SU-DHL-6 (cell line): ENCODE measurements at regions not wholly inside any gene's neighbourhood (a gene's known extent, or its start where the extent isn't known, plus 50 kb on each side); places are given as distances from the start of the nearest gene placed in this dataset.
"Not testable (repeated sequence)": the region's sequence is repeated elsewhere in the genome, so short reads cannot be mapped to it uniquely, and the experiment has no call there.

Experiments used
- H2AFZ ChIP-seq: fragments of 200-600 bp; sonication (generic); 2 replicates; pipeline ENCODE4 v1.6.1; 2014; ENCODE audit warnings: low read depth, mild to moderate bottlenecking, moderate library complexity, mixed read lengths, antibody characterized with exemption, low read length; ENCODE audit not compliant: severe bottlenecking
- H3F3A ChIP-seq: fragments of 200-600 bp; shearing (Covaris generic); 2 replicates; pipeline ENCODE4 v1.6.0; 2016; ENCODE audit warnings: antibody characterized with exemption, mild to moderate bottlenecking; ENCODE audit not compliant: insufficient read depth
- H3K27ac ChIP-seq: fragments of 200-600 bp; sonication (generic); 2 replicates; pipeline ENCODE4 v1.5.1; 2016; ENCODE audit warnings: low read depth, mild to moderate bottlenecking, low read length, moderate library complexity, mixed read lengths
- H3K27me3 ChIP-seq: fragments of 200-600 bp; sonication (generic), shearing (Covaris generic); 2 replicates; pipeline ENCODE4 v1.6.0; 2014; ENCODE audit warnings: mild to moderate bottlenecking, low read length
- H3K36me3 ChIP-seq: fragments of 200-600 bp; sonication (generic); 2 replicates; pipeline ENCODE4 v1.6.1; 2014; ENCODE audit warnings: mild to moderate bottlenecking, low read length, mixed read lengths
- H3K4me2 ChIP-seq: fragments of 300-600, 200-600 bp; shearing (Covaris generic), sonication (generic); 2 replicates; pipeline ENCODE4 v1.6.0; 2014; ENCODE audit warnings: low read length, low read depth, mild to moderate bottlenecking; ENCODE audit not compliant: poor library complexity, severe bottlenecking
- H3K4me3 ChIP-seq: fragments of 200-600 bp; sonication (generic); 2 replicates; pipeline ENCODE4 v1.5.1; 2014; ENCODE audit warnings: antibody characterized with exemption, low read length, mild to moderate bottlenecking, mixed read lengths; ENCODE audit not compliant: insufficient read depth, poor library complexity, severe bottlenecking
- H3K79me2 ChIP-seq: fragments of 200-600 bp; sonication (generic); 2 replicates; pipeline ENCODE4 v1.6.1; 2014; ENCODE audit warnings: mild to moderate bottlenecking, low read length, moderate library complexity; ENCODE audit not compliant: insufficient read depth
- H3K9ac ChIP-seq: fragments of 200-600 bp; sonication (generic); 2 replicates; pipeline ENCODE4 v1.7.0; 2014; ENCODE audit warnings: mild to moderate bottlenecking, low read length
- H3K9me2 ChIP-seq: fragments of 200-600 bp; sonication (generic); replicated peaks from 2 replicates; pipeline ENCODE4 v1.6.1; 2014; ENCODE audit warnings: low read length; ENCODE audit not compliant: insufficient read depth
- H3K9me3 ChIP-seq: fragments of 200-600 bp; sonication (generic); 2 replicates; pipeline ENCODE4 v1.6.1; 2014; ENCODE audit warnings: low read length, mixed read lengths; ENCODE audit not compliant: insufficient read depth
- H4K20me1 ChIP-seq: fragments of 200-600 bp; sonication (generic); 2 replicates; pipeline ENCODE4 v1.6.1; 2014; ENCODE audit warnings: low read depth, mild to moderate bottlenecking, antibody characterized with exemption, low read length, moderate library complexity, mixed read lengths
- CTCF ChIP-seq: fragments of 200-600 bp; sonication (generic); IDR thresholded peaks from one replicate; pipeline ENCODE4 v1.5.1; 2017; ENCODE audit warnings: antibody characterized with exemption, mild to moderate bottlenecking, low read length, moderate library complexity; ENCODE audit not compliant: insufficient read depth, poor library complexity, severe bottlenecking
- EZH2phosphoT487 ChIP-seq: fragments of 200-600 bp; sonication (generic), shearing (Covaris generic); conservative IDR thresholded peaks from 2 replicates; pipeline ENCODE4 v1.6.1; 2018; ENCODE audit warnings: mild to moderate bottlenecking, antibody characterized with exemption, low read length, moderate library complexity, mixed read lengths

GRCh38 chr5:92283521-92283920 lies 900.4 kb upstream of the ARRDC3 start:
- no peak overlapping the region for H2AFZ ChIP-seq
- no peaks in the 10 kb centered on the region for H4K20me1 ChIP-seq
- no peak for TF ChIP-seq CTCF
- no peak for TF ChIP-seq EZH2phosphoT487
- H3K9me3 ChIP-seq = no peaks in the 10 kb centered on the region
- no peak overlapping the region for H3K4me2 ChIP-seq
- no peaks in the 10 kb centered on the region for H3F3A ChIP-seq
- H3K9ac ChIP-seq = no peak overlapping the region
- H3K4me3 ChIP-seq = no peak overlapping the region
- no peaks in the 10 kb centered on the region for H3K79me2 ChIP-seq
- H3K36me3 ChIP-seq = no peaks in the 10 kb centered on the region
- H3K27ac ChIP-seq = no peak overlapping the region
- H3K27me3 ChIP-seq = no peaks in the 10 kb centered on the region
- no peaks in the 10 kb centered on the region for H3K9me2 ChIP-seq

GRCh38 chr5:92271750-92272149 lies 888.6 kb upstream of the ARRDC3 start:
- not testable (repeated sequence) for H3K9ac ChIP-seq

GRCh38 chr5:92268343-92268742 lies 885.2 kb upstream of the ARRDC3 start:
- no peak for TF ChIP-seq CTCF
- TF ChIP-seq EZH2phosphoT487 = no peak
- Histone ChIP-seq H3K27ac (no peak overlapping the region), H3K9me3 (no peaks in the 10 kb centered on the region)

More at GRCh38 chr5:92271750-92272149, 888.6 kb upstream of the ARRDC3 start:
- H3K4me3 ChIP-seq, H2AFZ ChIP-seq, H3F3A ChIP-seq, H3K27me3 ChIP-seq, H3K27ac ChIP-seq, H4K20me1 ChIP-seq, H3K36me3 ChIP-seq, H3K79me2 ChIP-seq, H3K4me2 ChIP-seq, H3K9me3 ChIP-seq, H3K9me2 ChIP-seq: not testable (repeated sequence)

GRCh38 chr5:92267830-92268229 lies 884.7 kb upstream of the ARRDC3 start:
- H3K36me3 ChIP-seq = no peaks in the 10 kb centered on the region
- no peaks in the 10 kb centered on the region for H3K27me3 ChIP-seq
- no peaks in the 10 kb centered on the region for H3F3A ChIP-seq
- no peak overlapping the region for H3K4me3 ChIP-seq
- no peaks in the 10 kb centered on the region for H3K9me2 ChIP-seq
- H4K20me1 ChIP-seq = no peaks in the 10 kb centered on the region
- no peak overlapping the region for H3K9ac ChIP-seq
- H3K9me3 ChIP-seq = no peaks in the 10 kb centered on the region
- no peak overlapping the region for H3K4me2 ChIP-seq
- H2AFZ ChIP-seq = no peak overlapping the region
- no peak overlapping the region for H3K27ac ChIP-seq
- TF ChIP-seq EZH2phosphoT487 = no peak
- no peak for TF ChIP-seq CTCF
- no peaks in the 10 kb centered on the region for H3K79me2 ChIP-seq

More at GRCh38 chr5:92268343-92268742, 885.2 kb upstream of the ARRDC3 start:
- Histone ChIP-seq H3K27me3 (no peaks in the 10 kb centered on the region), H3F3A (no peaks in the 10 kb centered on the region), H3K9ac (no peak overlapping the region), H3K4me3 (no peak overlapping the region), H4K20me1 (no peaks in the 10 kb centered on the region), H3K9me2 (no peaks in the 10 kb centered on the region), H3K79me2 (no peaks in the 10 kb centered on the region), H3K36me3 (no peaks in the 10 kb centered on the region), H2AFZ (no peak overlapping the region), H3K4me2 (no peak overlapping the region)
